ENCODE measurements at regions not wholly inside any gene's neighbourhood (a gene's known extent, or its start where the extent isn't known, plus 50 kb on each side); places are given as distances from the start of the nearest gene placed in this dataset.

DNA sequence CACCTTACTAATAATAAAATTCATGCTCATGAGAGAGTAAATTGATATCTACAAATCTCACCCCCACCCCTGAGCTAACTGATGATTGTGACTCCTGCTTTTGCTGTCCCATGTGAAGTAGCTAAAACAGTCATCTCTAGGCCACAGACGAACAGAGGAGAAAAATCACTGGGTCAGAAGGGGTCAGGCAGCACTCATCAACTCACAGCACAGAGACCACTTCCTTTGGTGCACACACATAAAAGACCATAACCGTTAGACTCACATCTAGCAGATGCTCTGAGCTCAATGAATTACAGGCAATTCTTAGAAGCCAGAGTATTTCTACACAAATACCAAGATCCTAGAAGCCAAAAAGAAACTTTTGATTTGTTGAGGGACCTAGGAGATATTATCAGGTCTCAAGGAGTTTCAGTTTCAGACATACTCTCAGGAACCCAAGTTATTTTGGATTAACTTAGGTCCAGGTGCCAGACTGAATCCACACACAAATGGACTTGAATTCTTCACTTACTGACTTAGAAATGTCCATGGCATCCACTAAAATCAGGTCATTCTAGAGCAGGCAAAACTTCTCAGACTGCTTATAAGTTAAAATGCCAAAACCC is 65.0 kb upstream of the TES start:
- DNase-seq (ENCODE audit: low spot score) = no peak

DNA sequence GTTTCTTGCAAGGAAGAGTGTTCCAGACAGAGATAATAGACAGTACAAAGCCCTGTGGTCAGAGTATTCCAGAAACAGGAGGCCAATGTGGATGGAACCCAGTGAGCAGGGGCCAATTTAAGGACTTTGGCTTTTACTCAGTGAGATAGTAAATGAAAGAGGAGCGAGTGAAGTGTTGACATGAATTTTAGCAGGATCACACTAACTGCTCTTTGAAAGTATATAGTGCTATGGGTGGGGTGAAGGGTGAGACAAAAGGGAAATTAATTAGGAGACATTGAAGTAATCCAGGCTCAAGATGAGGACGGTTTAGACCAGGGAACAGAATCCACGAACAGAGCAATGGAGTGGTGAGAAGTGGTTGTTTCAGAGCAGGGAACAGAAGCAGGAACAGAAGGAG is 62.2 kb upstream of the TES start:
- no peak for DNase-seq (ENCODE audit: low spot score)

DNA sequence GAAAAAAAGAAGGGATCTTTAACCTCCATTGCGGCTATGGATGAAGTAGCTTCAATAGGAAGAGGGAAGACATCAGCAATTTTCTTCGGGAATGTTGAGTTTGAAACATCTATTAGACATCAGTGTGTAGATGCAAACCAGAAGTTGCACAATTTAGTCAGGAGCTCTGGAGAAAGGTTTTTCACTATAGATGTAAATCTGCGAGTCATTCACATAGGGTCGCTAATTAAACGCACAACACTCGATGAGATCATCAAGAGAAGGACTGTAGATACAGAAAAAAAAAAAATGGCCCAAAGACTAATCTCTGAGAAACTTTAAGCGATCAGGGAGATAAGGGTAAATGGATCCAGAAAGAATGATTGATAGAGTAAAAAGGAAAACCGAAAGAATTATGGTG is 61.7 kb upstream of the TES start:
- DNase-seq (ENCODE audit: low spot score) = no peak

DNA sequence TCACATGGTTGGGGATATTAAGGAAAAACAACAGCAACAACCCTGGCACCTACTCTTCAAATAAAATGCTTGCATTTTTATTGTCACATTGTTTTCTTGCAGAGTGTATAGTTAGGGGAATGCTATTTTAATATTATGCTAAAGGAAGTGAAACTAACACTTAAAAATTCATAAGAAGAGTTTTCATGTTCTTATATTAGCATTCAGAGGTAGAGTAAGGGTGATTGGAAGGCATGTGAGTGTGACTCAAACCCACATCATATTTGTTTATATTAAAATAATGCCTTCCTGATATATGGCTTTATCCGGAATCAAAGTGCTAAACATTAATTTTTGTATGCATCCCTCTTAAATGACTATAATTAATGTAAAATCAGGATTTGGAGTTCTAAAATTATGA is 59.8 kb upstream of the TES start:
- no peak for DNase-seq (ENCODE audit: low spot score)

DNA sequence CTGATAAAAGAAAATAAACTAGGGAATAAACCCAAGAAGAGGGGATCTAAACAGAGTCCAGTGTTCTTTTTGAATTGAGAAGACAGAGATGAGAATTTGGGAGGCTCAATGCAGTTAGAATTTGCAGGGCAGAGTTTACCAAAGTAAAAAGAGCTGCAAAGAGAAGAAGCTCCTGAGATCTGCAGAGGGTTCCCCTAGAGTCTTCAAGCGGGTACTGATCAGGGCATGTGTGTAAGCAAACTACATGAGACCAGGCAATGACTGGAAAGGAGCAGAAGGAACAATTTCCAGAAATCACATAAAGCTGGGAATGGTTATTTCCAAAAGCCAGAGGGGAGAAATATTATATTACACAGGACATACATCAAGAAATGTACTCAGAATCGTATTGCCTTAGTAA is 58.1 kb upstream of the TES start:
- DNase-seq (ENCODE audit: low spot score) = no peak

DNA sequence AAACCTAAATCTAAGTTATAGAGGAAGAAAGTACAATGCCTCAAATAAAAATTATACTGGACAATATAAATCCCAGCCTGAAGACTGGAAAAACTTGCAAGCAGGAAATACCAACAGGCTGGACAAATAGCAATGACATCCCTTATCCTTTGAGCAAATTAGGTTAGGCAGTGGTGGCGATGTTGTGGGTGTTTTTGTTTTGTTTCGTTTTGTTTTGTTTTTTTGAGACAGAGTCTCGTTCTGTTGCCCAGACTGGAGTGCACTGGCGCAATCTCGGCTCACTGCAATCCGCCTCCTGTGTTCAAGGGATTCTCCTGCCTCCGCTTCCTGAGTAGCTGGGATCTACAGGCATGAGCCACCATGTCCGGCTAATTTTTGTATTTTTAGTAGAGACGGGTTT is 57.3 kb upstream of the TES start:
- DNase-seq (ENCODE audit: low spot score) = no peak

DNA sequence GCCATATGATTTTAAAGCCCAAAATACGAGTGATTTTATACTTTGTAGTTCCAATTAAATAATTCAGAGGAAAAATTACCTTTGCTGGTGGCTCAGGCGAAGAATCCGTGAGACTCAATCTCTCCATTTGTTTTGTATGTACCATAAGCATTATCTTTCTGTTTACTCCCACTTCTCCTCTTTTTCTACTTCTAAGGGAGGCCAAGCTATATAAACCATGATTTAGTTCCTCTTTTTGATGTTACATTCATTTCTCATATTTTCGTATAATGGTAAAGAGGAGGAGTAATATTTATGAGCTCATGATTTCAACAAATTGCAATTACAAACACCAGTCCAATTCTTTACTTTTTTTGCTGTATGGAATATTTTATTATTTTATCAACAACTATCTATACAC is 50.6 kb upstream of the TES start:
- no peak for DNase-seq (ENCODE audit: low spot score)
